A673 (cell line): ENCODE measurements at regions not wholly inside any gene's neighbourhood (a gene's known extent, or its start where the extent isn't known, plus 50 kb on each side); places are given as distances from the start of the nearest gene placed in this dataset.

ENCODE experiments used
- CTCF ChIP-seq: fragments of 300-800, 200-600 bp; sonication (generic); conservative IDR thresholded peaks from 2 replicates; pipeline ENCODE4 v1.5.1; 2017; ENCODE audit warnings: low read depth, mild to moderate bottlenecking, antibody characterized with exemption, low read length, moderate library complexity, mixed read lengths
- EZH2 ChIP-seq: fragments of 200-600 bp; sonication (generic); IDR thresholded peaks from 2 replicates; pipeline ENCODE4 v1.6.1; 2017; ENCODE audit warnings: borderline replicate concordance, low read depth, mild to moderate bottlenecking, mixed read lengths, antibody characterized with exemption, low read length; ENCODE audit not compliant: poor library complexity, severe bottlenecking

- TF ChIP-seq EZH2 (no peak), CTCF (no peak)
Observed at GRCh38 chr2:228875152-228875900, 395.8 kb downstream of the PID1 start.
